ENCODE measurements at regions not wholly inside any gene's neighbourhood (a gene's known extent, or its start where the extent isn't known, plus 50 kb on each side); places are given as distances from the start of the nearest gene placed in this dataset.
"Not testable (repeated sequence)": the region's sequence is repeated elsewhere in the genome, so short reads cannot be mapped to it uniquely, and the experiment has no call there.

GRCh38 chr2:186424265-186424664 is 61.8 kb upstream of the ZC3H15 start:
- CTCF ChIA-PET: no interaction called here
- no peak overlapping the region for H3K27ac Mint-ChIP-seq (ENCODE audit: unreplicated experiment)
- H3K9me3 Mint-ChIP-seq (ENCODE audit: unreplicated experiment): no peaks in the 10 kb centered on the region

GRCh38 chr2:186425576-186425975 is 60.5 kb upstream of the ZC3H15 start:
- POLR2A ChIA-PET: no interaction called here

More at GRCh38 chr2:186424265-186424664, 61.8 kb upstream of the ZC3H15 start:
- POLR2A ChIA-PET: no interaction called here
- BruUV-seq (replicated peaks): no TSS peak
- Histone ChIP-seq H3K4me1 (no peaks in the 10 kb centered on the region), H3K27me3 (replicated peaks; ENCODE audit: control insufficient read depth, insufficient read depth, low read length) (no peaks in the 10 kb centered on the region), H3K9me3 (no peaks in the 10 kb centered on the region), H3K36me3 (ENCODE audit: control insufficient read depth, insufficient read depth, low read length) (no peaks in the 10 kb centered on the region), H3K4me3 (ENCODE audit: low read depth, low read length) (no peak overlapping the region)
- Mint-ChIP-seq H3K36me3 (ENCODE audit: insufficient read depth, unreplicated experiment) (no peaks in the 10 kb centered on the region), H3K4me1 (ENCODE audit: low read depth, unreplicated experiment) (no peaks in the 10 kb centered on the region), H3K4me3 (ENCODE audit: unreplicated experiment) (no peak overlapping the region), H3K27me3 (ENCODE audit: insufficient read depth, unreplicated experiment) (no peaks in the 10 kb centered on the region)
- DNase-seq: no peak
- no peak for TF ChIP-seq CTCF (IDR thresholded peaks at IDR 0.05; ENCODE audit: insufficient read depth in 1 of 2, low read depth in 1 of 2, low read length in 1 of 2, severe bottlenecking in 1 of 2, unreplicated experiment in 1 of 2)
- intact Hi-C loops (cut with micrococcal nuclease; ENCODE audit: unreplicated experiment): no loop called here

GRCh38 chr2:186426153-186427016 is 59.7 kb upstream of the ZC3H15 start:
- BruUV-seq (replicated peaks): no TSS peak
- POLR2A ChIA-PET: interaction anchor here (0.7 kb wide), 1 partner anchor 1179 kb away, joined by 3 read pairs; no protein-coding TSS in a partner anchor

More at GRCh38 chr2:186425576-186425975, 60.5 kb upstream of the ZC3H15 start:
- no peak for DNase-seq
- Histone ChIP-seq H3K4me1 (no peaks in the 10 kb centered on the region), H3K4me3 (ENCODE audit: low read depth, low read length) (no peak overlapping the region), H3K27me3 (replicated peaks; ENCODE audit: control insufficient read depth, insufficient read depth, low read length) (no peaks in the 10 kb centered on the region), H3K9me3 (no peaks in the 10 kb centered on the region), H3K36me3 (ENCODE audit: control insufficient read depth, insufficient read depth, low read length) (no peaks in the 10 kb centered on the region)
- Mint-ChIP-seq H3K4me1 (ENCODE audit: low read depth, unreplicated experiment) (no peaks in the 10 kb centered on the region), H3K36me3 (ENCODE audit: insufficient read depth, unreplicated experiment) (no peaks in the 10 kb centered on the region), H3K9me3 (ENCODE audit: unreplicated experiment) (no peaks in the 10 kb centered on the region), H3K27me3 (ENCODE audit: insufficient read depth, unreplicated experiment) (no peaks in the 10 kb centered on the region), H3K4me3 (ENCODE audit: unreplicated experiment) (no peak overlapping the region), H3K27ac (ENCODE audit: unreplicated experiment) (no peak overlapping the region)
- no TSS peak for BruUV-seq (replicated peaks)
- no peak for TF ChIP-seq CTCF (IDR thresholded peaks at IDR 0.05; ENCODE audit: insufficient read depth in 1 of 2, low read depth in 1 of 2, low read length in 1 of 2, severe bottlenecking in 1 of 2, unreplicated experiment in 1 of 2)
- CTCF ChIA-PET: no interaction called here
- intact Hi-C loops (cut with micrococcal nuclease; ENCODE audit: unreplicated experiment): no loop called here

GRCh38 chr2:186427017-186427350 is 59.1 kb upstream of the ZC3H15 start:
- H3K36me3 Mint-ChIP-seq (ENCODE audit: insufficient read depth, unreplicated experiment); intact Hi-C loops (cut with micrococcal nuclease; ENCODE audit: unreplicated experiment); H3K9me3 Mint-ChIP-seq (ENCODE audit: unreplicated experiment); H3K4me3 Mint-ChIP-seq (ENCODE audit: unreplicated experiment); DNase-seq; H3K27ac Mint-ChIP-seq (ENCODE audit: unreplicated experiment); H3K4me1 ChIP-seq; H3K36me3 ChIP-seq (ENCODE audit: control insufficient read depth, insufficient read depth, low read length); BruUV-seq (replicated peaks); H3K4me3 ChIP-seq (ENCODE audit: low read depth, low read length); CTCF ChIA-PET; H3K27me3 Mint-ChIP-seq (ENCODE audit: insufficient read depth, unreplicated experiment); H3K9me3 ChIP-seq; H3K27me3 ChIP-seq (replicated peaks; ENCODE audit: control insufficient read depth, insufficient read depth, low read length); H3K4me1 Mint-ChIP-seq (ENCODE audit: low read depth, unreplicated experiment): not testable (repeated sequence)
- POLR2A ChIA-PET: interaction anchor here (0.7 kb wide), 1 partner anchor 1180 kb away, joined by 3 read pairs; no protein-coding TSS in a partner anchor

More at GRCh38 chr2:186426153-186427016, 59.7 kb upstream of the ZC3H15 start:
- no peaks in the 10 kb centered on the region for H3K27me3 Mint-ChIP-seq (ENCODE audit: insufficient read depth, unreplicated experiment)
- intact Hi-C loops (cut with micrococcal nuclease; ENCODE audit: unreplicated experiment): no loop called here
- Histone ChIP-seq H3K36me3 (ENCODE audit: control insufficient read depth, insufficient read depth, low read length) (no peaks in the 10 kb centered on the region), H3K4me3 (ENCODE audit: low read depth, low read length) (no peak overlapping the region), H3K4me1 (no peaks in the 10 kb centered on the region), H3K27me3 (replicated peaks; ENCODE audit: control insufficient read depth, insufficient read depth, low read length) (no peaks in the 10 kb centered on the region), H3K9me3 (no peaks in the 10 kb centered on the region)
- H3K4me3 Mint-ChIP-seq (ENCODE audit: unreplicated experiment): no peak overlapping the region
- H3K27ac Mint-ChIP-seq (ENCODE audit: unreplicated experiment): no peak overlapping the region
- DNase-seq: no peak
- TF ChIP-seq CTCF (IDR thresholded peaks at IDR 0.05; ENCODE audit: insufficient read depth in 1 of 2, low read depth in 1 of 2, low read length in 1 of 2, severe bottlenecking in 1 of 2, unreplicated experiment in 1 of 2): no peak
- H3K9me3 Mint-ChIP-seq (ENCODE audit: unreplicated experiment): no peaks in the 10 kb centered on the region
- CTCF ChIA-PET: no interaction called here
- no peaks in the 10 kb centered on the region for H3K4me1 Mint-ChIP-seq (ENCODE audit: low read depth, unreplicated experiment)
- H3K36me3 Mint-ChIP-seq (ENCODE audit: insufficient read depth, unreplicated experiment): no peaks in the 10 kb centered on the region
